DMS79 treated with DMSO at 0.1 percent for 48 hours (cell line): ENCODE measurements at regions not wholly inside any gene's neighbourhood (a gene's known extent, or its start where the extent isn't known, plus 50 kb on each side); places are given as distances from the start of the nearest gene placed in this dataset.

Experiments
- DNase-seq: peaks from one replicate; lab custom pipeline; 2025; lab: John Stamatoyannopoulos, UW

- DNase-seq, result no peak
These were observed 198.8 kb upstream of the CIBAR2 start for GRCh38 chr16:85310868-85311585.

- DNase-seq, result no peak
These were observed 199.5 kb upstream of the CIBAR2 start for GRCh38 chr16:85311741-85312140.

- DNase-seq, result no peak
These were observed 199.9 kb upstream of the CIBAR2 start for GRCh38 chr16:85312174-85312573.

- DNase-seq, result peak; percentile 7
These were observed 200.6 kb upstream of the CIBAR2 start for GRCh38 chr16:85312642-85313525.

- DNase-seq, result peak; percentile 37
These were observed 201.4 kb upstream of the CIBAR2 start for GRCh38 chr16:85313526-85314301.

- no peak for DNase-seq
These were observed 202.3 kb upstream of the CIBAR2 start for GRCh38 chr16:85314512-85314971.

- DNase-seq, result no peak
These were observed 203.6 kb upstream of the CIBAR2 start for GRCh38 chr16:85315866-85316265.

GRCh38 chr16:85316321-85316919 is 204.1 kb upstream of the CIBAR2 start:
- DNase-seq, result no peak

GRCh38 chr16:85316944-85317343 is 204.7 kb upstream of the CIBAR2 start:
- DNase-seq, result no peak

GRCh38 chr16:85317704-85318103 is 205.4 kb upstream of the CIBAR2 start:
- no peak for DNase-seq

- DNase-seq, result no peak
These were observed 207.1 kb upstream of the CIBAR2 start for GRCh38 chr16:85319208-85319983.

- DNase-seq, result no peak
These were observed 207.7 kb upstream of the CIBAR2 start for GRCh38 chr16:85319984-85320440.

- DNase-seq, result no peak
These were observed 208.6 kb upstream of the CIBAR2 start for GRCh38 chr16:85320677-85321385.

- no peak for DNase-seq
These were observed 209.4 kb upstream of the CIBAR2 start for GRCh38 chr16:85321509-85322271.

- DNase-seq, result no peak
These were observed 211.1 kb upstream of the CIBAR2 start for GRCh38 chr16:85323230-85323960.

GRCh38 chr16:85323961-85324253 is 211.6 kb upstream of the CIBAR2 start:
- no peak for DNase-seq

GRCh38 chr16:85324488-85324887 is 212.2 kb upstream of the CIBAR2 start:
- DNase-seq, result no peak

- no peak for DNase-seq
These were observed 214.0 kb upstream of the CIBAR2 start for GRCh38 chr16:85326113-85326793.

- no peak for DNase-seq
These were observed 214.5 kb upstream of the CIBAR2 start for GRCh38 chr16:85326794-85327181.
